D721Med (cell line): ENCODE measurements at regions not wholly inside any gene's neighbourhood (a gene's known extent, or its start where the extent isn't known, plus 50 kb on each side); places are given as distances from the start of the nearest gene placed in this dataset.
"Not testable (repeated sequence)": the region's sequence is repeated elsewhere in the genome, so short reads cannot be mapped to it uniquely, and the experiment has no call there.

Experiments used
- DNase-seq: peaks from one replicate; pipeline ENCODE4 v3.0.0; 2011; ENCODE audit warnings: low spot score; ENCODE audit not compliant: insufficient read length
- FAIRE-seq: peaks from 2 replicates; lab custom pipeline; 2011; peaks lifted over from hg19 to GRCh38; lab: Jason Lieb, UNC
- CTCF ChIP-seq: IDR thresholded peaks from 2 replicates; pipeline ENCODE4 v1.5.1; 2012; ENCODE audit warnings: mild to moderate bottlenecking, control low read depth; ENCODE audit not compliant: insufficient read depth; ENCODE audit errors: missing control alignments

- no peak for FAIRE-seq
- TF ChIP-seq CTCF, result no peak
- no peak for DNase-seq
Measured at GRCh38 chr14:37889087-37889486, 293.7 kb downstream of the TTC6 start.

DNA sequence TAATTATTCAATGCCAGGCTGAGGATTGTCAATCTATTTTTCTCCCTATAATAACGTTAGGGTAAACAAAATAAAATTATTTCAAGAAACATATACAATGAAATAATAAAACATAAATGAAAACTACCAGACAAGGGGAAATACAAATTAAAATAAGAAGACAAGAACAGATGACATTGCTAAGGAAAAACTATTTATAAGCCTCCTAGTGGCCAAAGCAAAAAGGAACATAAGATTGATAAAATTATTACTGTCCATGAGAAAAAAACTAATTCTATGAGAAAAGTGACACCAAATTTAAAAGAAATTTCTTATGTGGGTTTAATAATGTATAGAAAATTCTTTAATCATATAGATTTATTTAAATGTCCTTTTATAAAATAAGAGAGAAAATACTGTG is 294.7 kb downstream of the TTC6 start:
- no peak for TF ChIP-seq CTCF
- DNase-seq (no peak), FAIRE-seq (no peak)

DNA sequence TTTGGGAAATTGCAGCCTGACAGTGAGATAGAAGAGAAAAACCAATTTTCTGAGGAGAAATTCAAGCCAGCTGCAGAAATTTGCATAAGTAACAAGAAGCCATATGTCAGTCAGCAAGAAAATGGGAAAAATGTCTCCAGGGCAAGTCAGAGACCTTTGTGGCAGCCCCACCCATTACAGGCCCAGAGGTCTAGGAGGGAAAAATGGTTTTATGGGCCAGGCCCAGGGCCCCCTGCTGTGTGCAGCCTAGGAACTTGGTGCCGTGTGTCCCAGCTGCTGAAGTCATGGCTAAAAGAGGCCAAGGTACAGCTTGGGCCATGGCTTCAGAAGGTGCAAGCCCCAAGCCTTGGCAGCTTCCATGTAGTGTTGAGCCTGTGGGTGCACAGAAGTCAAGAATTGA is 296.1 kb downstream of the TTC6 start:
- FAIRE-seq, DNase-seq: not testable (repeated sequence)

DNA sequence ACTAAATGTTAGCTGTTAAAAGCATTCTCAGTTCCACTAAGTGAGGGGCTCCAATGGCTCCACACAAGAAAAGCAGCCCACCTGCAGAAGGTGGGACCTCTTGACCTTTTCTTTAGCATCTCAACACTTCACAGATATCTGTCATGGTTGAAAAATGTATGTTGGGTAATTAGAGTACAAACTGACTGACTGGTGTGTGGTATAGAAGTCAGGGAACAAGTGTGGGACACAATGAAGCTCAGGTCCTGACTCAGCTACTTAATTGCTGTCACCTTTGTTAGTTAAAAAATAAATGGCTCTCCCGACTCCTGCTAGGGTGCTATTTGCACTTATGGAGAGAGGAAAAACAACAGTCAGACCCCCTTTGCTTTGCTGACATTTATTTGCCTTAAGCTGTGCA is 299.0 kb downstream of the TTC6 start:
- no peak for TF ChIP-seq CTCF
- FAIRE-seq (no peak), DNase-seq (no peak)

DNA sequence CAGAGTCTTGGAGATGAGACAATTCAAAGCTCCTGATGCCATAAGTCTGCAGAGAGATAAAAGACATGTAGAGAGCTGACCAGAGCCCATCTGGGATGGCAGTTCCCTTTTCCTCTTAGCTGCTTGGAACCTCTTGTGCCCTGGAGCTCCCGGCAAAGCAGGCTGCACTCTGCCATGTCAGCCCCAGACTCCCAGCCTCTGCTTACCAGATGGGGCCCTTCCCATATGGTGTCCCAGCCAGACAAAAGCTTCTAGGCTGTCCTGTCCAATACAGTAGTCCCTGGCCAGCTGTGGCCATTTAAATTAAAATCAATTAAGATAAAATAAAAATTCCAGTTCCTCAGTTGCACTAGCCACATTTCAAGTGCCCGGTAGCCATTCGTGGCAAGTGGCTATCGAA is 303.9 kb downstream of the TTC6 start:
- FAIRE-seq (no peak), DNase-seq (no peak)
- TF ChIP-seq CTCF, result no peak

GRCh38 chr14:37900561-37900960 is 305.1 kb downstream of the TTC6 start:
- TF ChIP-seq CTCF, result no peak
- FAIRE-seq (no peak), DNase-seq (no peak)

DNA sequence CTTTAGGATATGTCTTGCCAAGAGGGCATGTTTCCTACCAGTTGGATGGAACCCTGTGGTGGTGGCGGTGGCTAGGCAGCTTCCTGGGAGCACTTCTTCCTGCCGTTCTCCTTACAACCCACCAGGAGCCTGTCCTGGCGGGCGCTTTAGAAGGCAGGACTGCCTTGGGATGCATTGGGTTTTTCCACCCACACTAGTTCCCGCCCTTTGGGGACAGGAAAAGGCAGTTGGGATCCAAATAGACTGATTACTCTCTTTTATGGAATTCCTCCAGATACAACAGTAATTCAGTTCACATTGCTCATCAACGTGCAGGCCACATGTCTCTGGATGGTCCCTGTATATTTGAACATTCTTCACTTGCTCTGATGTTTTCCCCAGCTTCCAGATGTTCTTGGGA is 305.7 kb upstream of the SSTR1 start:
- FAIRE-seq, result no peak
- TF ChIP-seq CTCF, result no peak

More for the DNA sequence above, 305.7 kb upstream of the SSTR1 start:
- DNase-seq, result no peak
